Left ventricle myocardium inferior (tissue), 1 donor: ENCODE measurements at regions not wholly inside any gene's neighbourhood (a gene's known extent, or its start where the extent isn't known, plus 50 kb on each side); places are given as distances from the start of the nearest gene placed in this dataset.

Experiments
- DNase-seq: peaks from one replicate; pipeline ENCODE4 v3.0.0-alpha.2; 2020
- H3K27ac ChIP-seq: fragments of 200-600 bp; replicated peaks from 2 replicates; pipeline ENCODE4 v1.8.0; 2021
- H3K27me3 ChIP-seq: fragments of 200-600 bp; 2 replicates; pipeline ENCODE4 v1.8.0; 2021; ENCODE audit warnings: low read depth
- H3K36me3 ChIP-seq: fragments of 200-600 bp; 2 replicates; pipeline ENCODE4 v1.8.0; 2021
- H3K4me1 ChIP-seq: fragments of 200-600 bp; 2 replicates; pipeline ENCODE4 v1.8.0; 2021
- H3K4me3 ChIP-seq: fragments of 200-600 bp; 2 replicates; pipeline ENCODE4 v1.8.0; 2021; ENCODE audit warnings: mild to moderate bottlenecking, moderate library complexity
- H3K9me3 ChIP-seq: fragments of 200-600 bp; replicated peaks from 2 replicates; pipeline ENCODE4 v1.8.0; 2021
- CTCF ChIP-seq: fragments of 200-600 bp; IDR thresholded peaks from 2 replicates; pipeline ENCODE4 v1.8.0; 2021; ENCODE audit warnings: antibody characterized with exemption, mild to moderate bottlenecking, borderline replicate concordance
- intact Hi-C: fragments of 100-400 bp; cut with micrococcal nuclease; formaldehyde crosslinking; loops from one replicate; pipeline ENCODE4 v1.11.0; 2022
- donor health status: DM: no; HTN: yes; CAD: no; lungs with severe emphysema.

- intact Hi-C loops = no loop called here
- DNase-seq = no peak
- H3K36me3 ChIP-seq = no peaks in the 10 kb centered on the region
- H3K27me3 ChIP-seq = no peaks in the 10 kb centered on the region
- H3K9me3 ChIP-seq = peaks cover 8% of the 10 kb centered on the region
- TF ChIP-seq CTCF = no peak
- H3K4me1 ChIP-seq = peaks cover 16% of the 10 kb centered on the region
- H3K27ac ChIP-seq = peak overlapping the region; percentile 76
- no peak overlapping the region for H3K4me3 ChIP-seq
These were observed 448.1 kb downstream of the BCAT1 start for GRCh38 chr12:24500831-24501230.

GRCh38 chr12:24500421-24500820 lies 448.5 kb downstream of the BCAT1 start:
- Histone ChIP-seq H3K36me3 (no peaks in the 10 kb centered on the region), H3K4me3 (no peak overlapping the region), H3K9me3 (peaks cover 8% of the 10 kb centered on the region), H3K27me3 (no peaks in the 10 kb centered on the region), H3K27ac (peak overlapping the region; percentile 76), H3K4me1 (peaks cover 16% of the 10 kb centered on the region)
- intact Hi-C loops = no loop called here
- DNase-seq = no peak
- no peak for TF ChIP-seq CTCF

GRCh38 chr12:24499151-24500146 lies 449.5 kb downstream of the BCAT1 start:
- TF ChIP-seq CTCF = no peak
- Histone ChIP-seq H3K27ac (peak overlapping the region; percentile 76), H3K36me3 (no peaks in the 10 kb centered on the region), H3K9me3 (peaks cover 8% of the 10 kb centered on the region), H3K27me3 (no peaks in the 10 kb centered on the region), H3K4me3 (no peak overlapping the region), H3K4me1 (peaks cover 16% of the 10 kb centered on the region)
- no peak for DNase-seq
- intact Hi-C loops = no loop called here

GRCh38 chr12:24496755-24497154 lies 452.1 kb downstream of the BCAT1 start:
- H3K4me1 ChIP-seq = peaks cover 16% of the 10 kb centered on the region
- H3K27me3 ChIP-seq = no peaks in the 10 kb centered on the region
- no peaks in the 10 kb centered on the region for H3K9me3 ChIP-seq
- no peaks in the 10 kb centered on the region for H3K36me3 ChIP-seq
- DNase-seq = no peak
- intact Hi-C loops = no loop called here
- peak overlapping the region; percentile 24 for H3K27ac ChIP-seq
- TF ChIP-seq CTCF = no peak
- H3K4me3 ChIP-seq = no peak overlapping the region

- intact Hi-C loops = no loop called here
These were observed 454.5 kb downstream of the BCAT1 start for GRCh38 chr12:24494401-24494800.

More at GRCh38 chr12:24494401-24494800, 454.5 kb downstream of the BCAT1 start:
- Histone ChIP-seq H3K4me1 (peaks cover 17% of the 10 kb centered on the region), H3K9me3 (no peaks in the 10 kb centered on the region), H3K27ac (no peak overlapping the region), H3K36me3 (no peaks in the 10 kb centered on the region), H3K4me3 (no peak overlapping the region), H3K27me3 (no peaks in the 10 kb centered on the region)
- no peak for DNase-seq
- no peak for TF ChIP-seq CTCF
